Natural killer cell (primary cell): ENCODE measurements at regions not wholly inside any gene's neighbourhood (a gene's known extent, or its start where the extent isn't known, plus 50 kb on each side); places are given as distances from the start of the nearest gene placed in this dataset.

ENCODE experiments used
- ATAC-seq, 3 donors: fragments of 150-1000 bp in 2 of 3; fragments of 200-7000 bp in 1 of 3; cut with Tn5 transposase; 1 replicate in 1 of 3; 2 replicates in 2 of 3; pipeline ENCODE4 v1.10.0; 2021; ENCODE audit warnings: mild to moderate bottlenecking in 2 of 3, moderate library complexity in 2 of 3
- DNase-seq, 2 donors: peaks; one replicate each; pipeline versions ENCODE4 v3.0.0 to v3.0.0-alpha.2; 2013 to 2021; ENCODE audit warnings: mixed read lengths in 1 of 2
- H3K27ac ChIP-seq: one replicate; pipeline ENCODE4 v1.5.1; 2013; ENCODE audit warnings: mild to moderate bottlenecking, low read length
- H3K27me3 ChIP-seq: one replicate; pipeline ENCODE4 v1.6.1; 2013; ENCODE audit warnings: low read length; ENCODE audit not compliant: control insufficient read depth, insufficient read depth
- H3K36me3 ChIP-seq: one replicate; pipeline ENCODE4 v1.6.1; 2013; ENCODE audit warnings: low read length; ENCODE audit not compliant: control insufficient read depth, insufficient read depth
- H3K4me1 ChIP-seq: one replicate; pipeline ENCODE4 v1.6.1; 2013; ENCODE audit warnings: low read length; ENCODE audit not compliant: control insufficient read depth, insufficient read depth
- H3K4me3 ChIP-seq: one replicate; pipeline ENCODE4 v1.5.1; 2013; ENCODE audit warnings: low read length
- H3K9me3 ChIP-seq: one replicate; pipeline ENCODE4 v1.6.1; 2013; ENCODE audit warnings: low read length; ENCODE audit not compliant: control insufficient read depth, insufficient read depth
- H3K27ac Mint-ChIP-seq, 2 donors: one replicate each; pipeline ENCODE4 v1.8.0; 2022; ENCODE audit warnings: mild to moderate bottlenecking in 2 of 2, mixed read lengths in 2 of 2, moderate library complexity in 1 of 2
- H3K27me3 Mint-ChIP-seq, 2 donors: one replicate each; pipeline ENCODE4 v1.8.0; 2022; ENCODE audit warnings: low read depth in 2 of 2, mixed read lengths in 2 of 2
- H3K36me3 Mint-ChIP-seq: one replicate; pipeline ENCODE4 v1.8.0; 2022; ENCODE audit warnings: mixed read lengths
- H3K4me1 Mint-ChIP-seq, 2 donors: one replicate each; pipeline ENCODE4 v1.8.0; 2022; ENCODE audit warnings: mixed read lengths in 2 of 2
- H3K4me3 Mint-ChIP-seq: one replicate; pipeline ENCODE4 v1.8.0; 2022; ENCODE audit warnings: mild to moderate bottlenecking, moderate library complexity, mixed read lengths
- H3K9me3 Mint-ChIP-seq, 2 donors: one replicate each; pipeline ENCODE4 v1.8.0; 2022; ENCODE audit warnings: mixed read lengths in 2 of 2
- WGBS: methylation state at CpG from one replicate; pipeline ENCODE4 v1.1.7; 2013; ENCODE audit warnings: missing lambda C conversion rate; ENCODE audit not compliant: insufficient coverage; 5-methylcytosine and 5-hydroxymethylcytosine counted together
- intact Hi-C: fragments of 100-400 bp; cut with micrococcal nuclease; formaldehyde crosslinking; loops from one replicate; pipeline ENCODE4 v1.14.2; 2022
- TF ChIP-seq, protein P1 (sequence below): fragments of 200-600 bp; IDR thresholded peaks from one replicate; pipeline ENCODE4 v1.8.0; 2022; ENCODE audit warnings: antibody characterized with exemption

- H3K4me3 Mint-ChIP-seq = no peak overlapping the region
- TF ChIP-seq, protein P1, sequence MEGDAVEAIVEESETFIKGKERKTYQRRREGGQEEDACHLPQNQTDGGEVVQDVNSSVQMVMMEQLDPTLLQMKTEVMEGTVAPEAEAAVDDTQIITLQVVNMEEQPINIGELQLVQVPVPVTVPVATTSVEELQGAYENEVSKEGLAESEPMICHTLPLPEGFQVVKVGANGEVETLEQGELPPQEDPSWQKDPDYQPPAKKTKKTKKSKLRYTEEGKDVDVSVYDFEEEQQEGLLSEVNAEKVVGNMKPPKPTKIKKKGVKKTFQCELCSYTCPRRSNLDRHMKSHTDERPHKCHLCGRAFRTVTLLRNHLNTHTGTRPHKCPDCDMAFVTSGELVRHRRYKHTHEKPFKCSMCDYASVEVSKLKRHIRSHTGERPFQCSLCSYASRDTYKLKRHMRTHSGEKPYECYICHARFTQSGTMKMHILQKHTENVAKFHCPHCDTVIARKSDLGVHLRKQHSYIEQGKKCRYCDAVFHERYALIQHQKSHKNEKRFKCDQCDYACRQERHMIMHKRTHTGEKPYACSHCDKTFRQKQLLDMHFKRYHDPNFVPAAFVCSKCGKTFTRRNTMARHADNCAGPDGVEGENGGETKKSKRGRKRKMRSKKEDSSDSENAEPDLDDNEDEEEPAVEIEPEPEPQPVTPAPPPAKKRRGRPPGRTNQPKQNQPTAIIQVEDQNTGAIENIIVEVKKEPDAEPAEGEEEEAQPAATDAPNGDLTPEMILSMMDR = no peak
- no peaks in the 10 kb centered on the region for H3K36me3 Mint-ChIP-seq
- no peak for DNase-seq
- intact Hi-C loops = no loop called here
- H3K27me3 ChIP-seq = no peaks in the 10 kb centered on the region
- 76% methylated on average over 12 of the region's 12 CpGs for WGBS
- H3K4me1 Mint-ChIP-seq = no peaks in the 10 kb centered on the region
- H3K27ac ChIP-seq = no peak overlapping the region
- ATAC-seq = no peak
- no peaks in the 10 kb centered on the region for H3K36me3 ChIP-seq
- no peak overlapping the region for H3K4me3 ChIP-seq
- peaks cover 18 to 34% of the 10 kb centered on the region in 2 donors for H3K27me3 Mint-ChIP-seq
- no peak overlapping the region for H3K27ac Mint-ChIP-seq
- H3K9me3 ChIP-seq = no peaks in the 10 kb centered on the region
- no peaks in the 10 kb centered on the region for H3K4me1 ChIP-seq
- no peaks in the 10 kb centered on the region for H3K9me3 Mint-ChIP-seq
Observed at GRCh38 chr1:17893891-17894631, 138.9 kb downstream of the ACTL8 start.

GRCh38 chr1:17895401-17895800, 140.3 kb downstream of the ACTL8 start:
- Mint-ChIP-seq H3K4me3 (no peak overlapping the region), H3K27me3 (peaks cover 15 to 47% of the 10 kb centered on the region in 2 donors), H3K4me1 (no peaks in the 10 kb centered on the region), H3K9me3 (no peaks in the 10 kb centered on the region), H3K27ac (no peak overlapping the region), H3K36me3 (no peaks in the 10 kb centered on the region)
- no peaks in the 10 kb centered on the region for H3K4me1 ChIP-seq
- 65% methylated on average over 3 of the region's 4 CpGs for WGBS
- TF ChIP-seq, protein P1 = no peak
- H3K9me3 ChIP-seq = no peaks in the 10 kb centered on the region
- H3K27me3 ChIP-seq = no peaks in the 10 kb centered on the region
- no peak overlapping the region for H3K27ac ChIP-seq
- DNase-seq (no peak), ATAC-seq (no peak)
- intact Hi-C loops = no loop called here
- H3K36me3 ChIP-seq = no peaks in the 10 kb centered on the region
- H3K4me3 ChIP-seq = no peak overlapping the region

DNA sequence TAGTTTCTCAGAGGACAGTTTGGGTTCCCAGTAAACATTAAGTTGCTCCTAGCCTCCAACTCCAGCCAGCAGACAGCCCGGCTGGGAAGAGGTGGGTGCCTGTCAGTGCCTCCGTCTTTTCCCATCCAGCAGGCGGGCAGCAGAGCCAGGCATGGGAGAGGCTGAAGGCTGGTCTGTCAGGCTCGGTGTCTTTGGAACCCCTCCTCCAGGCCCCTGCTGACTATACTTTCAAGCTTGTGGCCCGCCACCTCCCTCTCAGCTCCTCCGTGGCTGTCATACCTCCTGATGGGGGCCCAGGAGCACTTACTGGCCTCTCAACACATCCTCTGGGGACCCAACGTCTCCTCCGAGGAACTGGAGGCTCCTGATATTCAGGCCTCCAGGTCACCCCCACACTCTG, 140.9 kb downstream of the ACTL8 start:
- no peak for DNase-seq
- Mint-ChIP-seq H3K9me3 (no peaks in the 10 kb centered on the region), H3K27ac (no peak overlapping the region), H3K36me3 (no peaks in the 10 kb centered on the region), H3K27me3 (peaks cover 11 to 44% of the 10 kb centered on the region in 2 donors), H3K4me3 (no peak overlapping the region), H3K4me1 (no peaks in the 10 kb centered on the region)
- no peak overlapping the region for H3K27ac ChIP-seq
- ATAC-seq = no peak
- H3K4me3 ChIP-seq = no peak overlapping the region
- H3K4me1 ChIP-seq = no peaks in the 10 kb centered on the region
- no peaks in the 10 kb centered on the region for H3K36me3 ChIP-seq
- H3K27me3 ChIP-seq = no peaks in the 10 kb centered on the region
- intact Hi-C loops = no loop called here
- TF ChIP-seq, protein P1 = no peak
- no peaks in the 10 kb centered on the region for H3K9me3 ChIP-seq
- 84% methylated on average over 8 of the region's 8 CpGs for WGBS

DNA sequence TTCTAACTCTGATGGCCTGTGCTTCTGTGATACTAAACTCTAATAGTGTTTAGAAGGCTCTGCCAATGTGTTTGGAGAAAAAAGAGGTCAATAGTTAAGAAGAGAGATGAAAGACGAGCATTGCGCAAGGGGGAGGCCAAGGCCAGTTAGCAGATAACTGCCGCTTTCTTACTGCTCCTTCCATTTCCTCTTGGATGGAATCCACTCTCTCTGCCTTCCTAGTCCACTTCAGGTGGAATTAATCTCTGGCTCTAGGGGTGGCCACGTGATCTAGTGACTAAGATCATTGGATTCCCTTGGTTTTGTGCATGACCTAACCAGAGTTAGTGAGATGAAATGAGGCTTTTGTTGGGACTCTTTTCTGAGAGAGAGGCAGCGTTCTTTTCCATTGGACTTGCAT, 148.3 kb downstream of the ACTL8 start:
- Histone ChIP-seq H3K4me1 (no peaks in the 10 kb centered on the region), H3K9me3 (peaks cover 3% of the 10 kb centered on the region), H3K36me3 (no peaks in the 10 kb centered on the region), H3K27me3 (peaks cover 7% of the 10 kb centered on the region), H3K27ac (no peak overlapping the region), H3K4me3 (no peak overlapping the region)
- no peaks in the 10 kb centered on the region for H3K36me3 Mint-ChIP-seq
- intact Hi-C loops = no loop called here
- H3K4me3 Mint-ChIP-seq = no peak overlapping the region
- no peaks in the 10 kb centered on the region for H3K4me1 Mint-ChIP-seq
- TF ChIP-seq, protein P1 = no peak
- H3K27me3 Mint-ChIP-seq = peaks cover 22 to 48% of the 10 kb centered on the region in 2 donors
- DNase-seq = no peak
- 77% methylated on average over 5 of the region's 5 CpGs for WGBS
- ATAC-seq = no peak
- H3K27ac Mint-ChIP-seq = no peak overlapping the region
- peaks cover 0 to 2% of the 10 kb centered on the region in 2 donors for H3K9me3 Mint-ChIP-seq
